HG03045 (cell line): ENCODE measurements at regions not wholly inside any gene's neighbourhood (a gene's known extent, or its start where the extent isn't known, plus 50 kb on each side); places are given as distances from the start of the nearest gene placed in this dataset.
"Not testable (repeated sequence)": the region's sequence is repeated elsewhere in the genome, so short reads cannot be mapped to it uniquely, and the experiment has no call there.

Experiments
- ATAC-seq: cut with Tn5 transposase; IDR thresholded peaks from one replicate; pipeline ENCODE4 v1.9.1; 2021; ENCODE audit warnings: mild to moderate bottlenecking, moderate library complexity; ENCODE audit not compliant: unreplicated experiment

- no peak for ATAC-seq
These were observed 55.5 kb upstream of the CD93 start for GRCh38 chr20:23141450-23142161.

GRCh38 chr20:23140991-23141390 lies 54.9 kb upstream of the CD93 start:
- no peak for ATAC-seq

GRCh38 chr20:23139984-23140383 lies 53.9 kb upstream of the CD93 start:
- ATAC-seq: not testable (repeated sequence)

- ATAC-seq: no peak
These were observed 53.4 kb upstream of the CD93 start for GRCh38 chr20:23139524-23139923.

GRCh38 chr20:23138682-23139081 lies 52.6 kb upstream of the CD93 start:
- ATAC-seq: no peak

GRCh38 chr20:23138226-23138625 lies 52.1 kb upstream of the CD93 start:
- ATAC-seq: no peak

GRCh38 chr20:23136893-23137745 lies 51.0 kb upstream of the CD93 start:
- ATAC-seq: no peak

- no peak for ATAC-seq
These were observed 49.6 kb upstream of the CD93 start for GRCh38 chr20:23135449-23136420.
